ENCODE measurements at regions not wholly inside any gene's neighbourhood (a gene's known extent, or its start where the extent isn't known, plus 50 kb on each side); places are given as distances from the start of the nearest gene placed in this dataset.

- DNase-seq (ENCODE audit: low read depth): no peak
Measured at GRCh38 chr10:130623680-130624267, 487.6 kb downstream of the GLRX3 start.

GRCh38 chr10:130627346-130628045, 491.3 kb downstream of the GLRX3 start:
- no peak for DNase-seq (ENCODE audit: low read depth)

- no peak for DNase-seq (ENCODE audit: low read depth)
Measured at GRCh38 chr10:130630135-130630534, 493.9 kb downstream of the GLRX3 start.

- no peak for DNase-seq (ENCODE audit: low read depth)
Measured at GRCh38 chr10:130631142-130632096, 495.2 kb downstream of the GLRX3 start.

GRCh38 chr10:130634816-130635215, 498.6 kb downstream of the GLRX3 start:
- no peak for DNase-seq (ENCODE audit: low read depth)

- no peak for DNase-seq (ENCODE audit: low read depth)
Measured at GRCh38 chr10:130635528-130635927, 499.3 kb downstream of the GLRX3 start.

GRCh38 chr10:130636313-130636930, 500.2 kb downstream of the GLRX3 start:
- DNase-seq (ENCODE audit: low read depth): no peak

- DNase-seq (ENCODE audit: low read depth): no peak
Measured at GRCh38 chr10:130637089-130637676, 501.0 kb downstream of the GLRX3 start.

GRCh38 chr10:130638991-130639390, 502.8 kb downstream of the GLRX3 start:
- DNase-seq (ENCODE audit: low read depth): no peak

GRCh38 chr10:130642926-130643325, 506.7 kb downstream of the GLRX3 start:
- DNase-seq (ENCODE audit: low read depth): no peak

GRCh38 chr10:130647341-130647740, 511.1 kb downstream of the GLRX3 start:
- DNase-seq (ENCODE audit: low read depth): no peak

GRCh38 chr10:130648807-130649206, 512.6 kb downstream of the GLRX3 start:
- DNase-seq (ENCODE audit: low read depth): no peak

- no peak for DNase-seq (ENCODE audit: low read depth)
Measured at GRCh38 chr10:130652544-130652943, 516.4 kb downstream of the GLRX3 start.

GRCh38 chr10:130652964-130653578, 516.9 kb downstream of the GLRX3 start:
- no peak for DNase-seq (ENCODE audit: low read depth)

GRCh38 chr10:130654726-130655125, 518.5 kb downstream of the GLRX3 start:
- no peak for DNase-seq (ENCODE audit: low read depth)

GRCh38 chr10:130655313-130656186, 519.4 kb downstream of the GLRX3 start:
- DNase-seq (ENCODE audit: low read depth): no peak

- DNase-seq (ENCODE audit: low read depth): no peak
Measured at GRCh38 chr10:130656187-130656575, 520.0 kb downstream of the GLRX3 start.

GRCh38 chr10:130656582-130657133, 520.5 kb downstream of the GLRX3 start:
- no peak for DNase-seq (ENCODE audit: low read depth)

GRCh38 chr10:130658687-130659290, 522.6 kb downstream of the GLRX3 start:
- no peak for DNase-seq (ENCODE audit: low read depth)

GRCh38 chr10:130659528-130659927, 523.3 kb downstream of the GLRX3 start:
- DNase-seq (ENCODE audit: low read depth): no peak

Measured in activated T-cell treated with anti-CD3 and anti-CD28 coated beads for 48 hours (primary cell).